HS-27A (cell line): ENCODE measurements at regions not wholly inside any gene's neighbourhood (a gene's known extent, or its start where the extent isn't known, plus 50 kb on each side); places are given as distances from the start of the nearest gene placed in this dataset.
"Not testable (repeated sequence)": the region's sequence is repeated elsewhere in the genome, so short reads cannot be mapped to it uniquely, and the experiment has no call there.

Experiments used
- DNase-seq: peaks from one replicate; pipeline ENCODE4 v3.0.0-alpha.2; 2012; ENCODE audit warnings: low read depth, missing footprints

DNA sequence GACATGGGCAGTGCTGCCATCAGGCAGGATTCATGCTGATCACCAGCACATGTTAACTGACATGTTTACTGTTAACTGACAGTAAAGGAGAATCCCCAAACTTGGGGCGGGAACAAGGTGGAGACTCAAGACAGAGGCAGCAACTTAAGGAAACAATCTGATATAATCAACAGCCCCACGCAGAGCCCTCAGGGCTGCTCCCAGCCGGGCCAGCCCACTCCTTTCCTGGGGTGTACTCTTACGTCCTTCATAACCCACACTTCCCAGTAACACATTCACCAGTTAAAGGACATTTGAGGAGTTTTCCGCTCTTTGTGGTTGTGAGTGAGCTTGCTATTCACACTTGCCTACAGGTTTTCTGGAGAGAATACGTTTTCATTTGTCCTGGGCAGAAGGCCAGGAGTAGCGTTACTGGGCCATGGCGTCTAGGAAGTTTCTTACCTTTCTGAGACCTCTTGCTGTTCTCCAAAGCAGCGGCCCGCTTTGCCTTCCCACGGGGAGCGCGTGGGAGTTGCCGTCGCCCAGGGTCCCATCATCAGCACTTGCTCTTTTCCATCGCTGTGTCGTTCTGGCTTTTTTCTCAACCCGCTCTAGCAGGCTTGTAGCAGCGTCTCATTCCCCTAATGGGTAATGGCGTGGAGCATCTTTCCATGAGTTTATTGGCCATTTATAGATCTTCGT, 56.4 kb downstream of the FOXF2 start:
- no peak for DNase-seq

GRCh38 chr6:1449896-1450295, 60.5 kb downstream of the FOXF2 start:
- DNase-seq, result no peak

DNA sequence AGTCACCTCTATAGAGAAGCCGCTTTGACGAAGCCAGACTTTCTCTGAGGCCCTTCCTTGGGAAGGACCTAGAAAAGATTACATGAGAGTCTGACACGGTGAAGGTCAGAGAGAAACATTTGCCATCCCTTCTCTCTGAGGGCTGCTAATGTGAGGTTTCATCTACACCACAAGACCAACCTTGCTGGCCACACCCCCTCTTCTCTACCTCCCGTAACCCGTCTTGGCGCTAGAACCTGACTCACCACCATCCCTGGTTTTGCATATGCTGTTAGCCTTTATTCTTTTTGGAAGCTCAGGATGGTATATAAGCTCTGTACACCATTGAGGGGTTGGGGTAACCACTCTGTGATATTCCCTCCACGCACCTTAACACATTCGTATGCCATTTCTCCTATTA, 63.6 kb downstream of the FOXF2 start:
- DNase-seq, result no peak

- not testable (repeated sequence) for DNase-seq
Observed at GRCh38 chr6:1456816-1457215, 67.4 kb downstream of the FOXF2 start.

DNA sequence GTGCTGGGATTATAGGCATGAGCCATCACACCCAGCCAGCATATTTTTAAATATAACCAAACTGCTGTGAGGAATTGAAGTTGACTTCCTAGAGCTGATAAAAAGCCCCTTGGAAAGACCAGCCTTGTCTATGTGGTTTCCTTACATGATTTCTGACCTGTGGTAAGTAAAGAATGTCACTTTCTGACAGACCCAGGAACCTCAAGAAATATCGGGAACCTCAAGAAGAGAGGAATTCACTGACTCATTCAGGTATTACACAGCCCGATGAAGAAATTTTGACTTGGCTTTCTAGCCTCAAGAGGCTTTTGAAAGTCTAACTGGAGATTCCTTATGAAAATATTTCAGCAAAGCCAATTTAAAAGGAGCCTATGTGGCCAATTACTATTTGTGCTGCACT, 71.8 kb downstream of the FOXF2 start:
- DNase-seq, result no peak

- DNase-seq, result no peak
Observed at GRCh38 chr6:1461736-1462135, 72.4 kb downstream of the FOXF2 start.

DNA sequence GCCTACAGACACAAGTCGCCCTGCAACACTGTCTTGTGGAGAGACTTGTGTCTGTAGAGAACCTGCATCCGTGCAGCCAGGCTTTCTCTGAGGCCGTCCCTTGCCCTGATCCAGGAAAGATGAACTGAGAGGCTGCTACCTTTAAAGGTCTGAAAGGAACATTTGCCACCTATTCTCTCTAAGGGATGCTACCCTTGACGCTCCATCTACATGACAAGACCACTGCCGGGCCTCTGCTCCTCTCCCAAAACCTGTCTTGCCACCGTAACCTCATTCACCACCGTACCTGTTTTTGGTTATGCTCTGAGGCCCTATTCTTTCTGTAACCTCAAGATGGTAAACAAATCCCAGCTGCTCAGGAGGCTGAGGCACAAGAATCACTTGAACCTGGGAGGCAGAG, 73.9 kb downstream of the FOXF2 start:
- no peak for DNase-seq

DNA sequence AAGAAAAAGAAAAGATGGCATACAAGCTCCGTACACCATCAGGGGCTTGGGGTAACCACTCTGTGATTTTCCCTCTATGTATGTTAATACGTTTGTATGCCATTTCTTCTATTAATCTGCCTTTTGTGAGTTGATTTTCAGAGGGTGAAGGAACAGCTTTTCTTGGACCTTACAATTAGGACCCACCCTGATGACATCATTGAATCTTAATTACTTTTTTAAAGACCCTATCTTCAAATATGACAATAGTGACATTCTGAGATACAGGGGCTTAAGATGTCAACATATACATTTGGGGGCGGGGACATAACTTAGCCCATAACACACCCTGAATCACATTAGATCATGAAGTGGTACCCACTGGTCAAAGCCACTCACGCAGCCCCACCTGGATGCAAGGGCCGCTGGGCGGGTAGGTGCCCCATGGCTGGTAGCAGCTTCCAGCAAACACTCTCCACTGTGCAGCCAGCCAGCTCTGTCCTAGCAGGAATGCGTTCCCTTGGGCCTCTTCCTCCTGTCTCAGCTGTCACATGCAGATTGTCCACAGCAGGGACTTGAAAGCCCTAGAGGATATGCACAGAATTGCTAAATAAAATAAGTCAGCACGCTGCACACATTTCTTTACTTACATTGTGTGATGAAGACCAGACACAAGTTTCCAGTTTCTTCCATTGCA, 74.5 kb downstream of the FOXF2 start:
- DNase-seq, result no peak

DNA sequence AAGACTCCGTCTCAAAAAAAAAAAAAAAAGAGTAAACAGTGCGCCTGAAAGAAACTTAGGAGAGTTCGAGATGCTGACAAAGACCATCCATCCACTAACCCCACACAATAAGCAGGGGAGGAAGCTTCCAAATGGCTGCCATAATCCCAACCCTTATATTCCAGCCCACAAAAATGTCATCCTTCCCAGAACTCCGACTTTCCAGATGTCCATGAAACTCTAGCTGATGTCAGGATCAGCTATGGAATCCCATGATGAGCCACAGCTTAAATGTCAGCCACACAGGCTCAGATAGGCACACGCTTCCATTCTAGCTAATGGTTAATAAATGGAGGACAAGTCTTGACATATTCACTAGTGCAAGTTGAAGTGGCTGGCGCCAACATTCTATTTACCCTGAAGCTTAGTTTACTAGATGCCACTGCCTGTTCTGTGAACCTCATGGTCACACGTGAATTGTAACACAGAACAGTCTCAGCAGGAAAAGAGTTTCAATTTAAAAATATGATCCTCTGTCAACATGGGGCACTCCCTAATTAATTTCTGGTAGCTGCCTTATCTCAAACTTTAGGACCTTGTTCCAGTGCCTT, 75.5 kb downstream of the FOXF2 start:
- no peak for DNase-seq

- no peak for DNase-seq
Observed at GRCh38 chr6:1468126-1468525, 78.8 kb downstream of the FOXF2 start.

GRCh38 chr6:1470040-1470439, 80.7 kb downstream of the FOXF2 start:
- DNase-seq, result no peak

GRCh38 chr6:1472643-1473042, 83.3 kb downstream of the FOXF2 start:
- no peak for DNase-seq

DNA sequence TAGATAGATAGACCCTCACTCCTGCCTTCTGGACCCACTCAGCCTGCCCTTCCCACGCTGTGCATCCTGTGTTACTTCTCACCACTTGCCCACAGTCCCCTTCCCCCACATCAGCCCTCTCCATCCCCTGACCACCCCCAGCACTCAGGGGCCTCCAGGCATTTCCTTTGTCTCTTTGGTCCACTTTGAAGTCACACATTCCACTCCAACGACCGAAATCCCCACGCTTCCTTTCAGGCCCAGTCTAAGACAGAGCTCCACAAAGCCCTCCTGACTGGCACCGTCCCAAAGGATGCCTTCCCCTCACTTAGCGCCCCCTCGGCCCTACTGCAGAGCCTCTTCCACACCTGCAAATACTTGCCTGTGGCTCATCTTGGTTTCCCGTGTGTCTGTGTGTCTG, 83.8 kb downstream of the FOXF2 start:
- no peak for DNase-seq

- no peak for DNase-seq
Observed at GRCh38 chr6:1473598-1473997, 84.2 kb downstream of the FOXF2 start.

DNA sequence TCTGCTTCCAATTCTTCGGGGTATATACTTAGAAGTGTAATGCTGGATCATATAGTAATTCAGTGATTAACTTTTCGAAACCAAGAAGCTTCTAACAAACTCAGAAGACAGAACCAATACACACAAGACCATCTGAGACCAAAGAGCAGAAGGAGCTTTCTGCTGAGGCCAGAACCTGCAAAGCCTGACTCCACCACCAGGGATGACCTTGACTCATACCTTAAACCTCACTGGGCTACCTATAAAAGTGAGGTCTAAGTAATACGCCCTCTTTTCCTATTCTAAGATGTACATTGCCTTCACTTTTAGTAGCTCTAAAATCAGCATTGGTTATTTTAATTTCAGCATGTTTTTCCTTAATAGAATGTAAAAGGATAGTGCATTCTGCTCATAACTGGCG, 84.8 kb downstream of the FOXF2 start:
- DNase-seq, result no peak

GRCh38 chr6:1475174-1475573, 85.8 kb downstream of the FOXF2 start:
- DNase-seq, result no peak

DNA sequence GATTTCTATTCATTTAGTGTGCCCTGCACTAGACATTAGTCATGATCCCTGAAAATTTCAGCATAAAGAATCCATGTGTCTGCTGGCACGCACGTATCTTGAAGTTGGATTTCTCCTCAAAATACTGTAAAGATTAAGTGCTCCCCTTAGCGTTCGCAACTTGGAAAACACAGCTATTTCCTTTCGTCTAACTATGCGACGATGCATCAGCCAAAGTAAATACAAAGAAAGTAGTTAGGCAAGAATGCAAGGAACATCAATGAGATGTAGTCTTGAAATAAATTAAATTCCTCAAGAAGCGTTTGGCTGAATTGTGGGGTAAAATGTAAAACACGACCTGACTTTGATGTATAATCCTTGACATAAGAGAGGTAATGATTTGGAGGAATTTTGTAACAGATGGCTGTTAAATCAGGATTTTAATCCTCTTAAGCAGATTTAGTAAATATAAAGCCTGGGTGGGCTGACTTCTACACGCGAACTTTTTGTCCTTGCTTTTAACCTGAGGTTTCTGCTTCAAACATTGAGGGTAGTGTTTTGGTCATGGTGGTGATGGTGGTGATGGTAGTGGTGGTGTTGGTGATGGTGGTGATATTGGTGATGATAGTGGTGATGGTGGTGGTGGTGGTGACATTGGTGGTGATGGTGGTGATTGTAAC, 88.2 kb downstream of the FOXF2 start:
- DNase-seq, result peak; percentile 57

DNA sequence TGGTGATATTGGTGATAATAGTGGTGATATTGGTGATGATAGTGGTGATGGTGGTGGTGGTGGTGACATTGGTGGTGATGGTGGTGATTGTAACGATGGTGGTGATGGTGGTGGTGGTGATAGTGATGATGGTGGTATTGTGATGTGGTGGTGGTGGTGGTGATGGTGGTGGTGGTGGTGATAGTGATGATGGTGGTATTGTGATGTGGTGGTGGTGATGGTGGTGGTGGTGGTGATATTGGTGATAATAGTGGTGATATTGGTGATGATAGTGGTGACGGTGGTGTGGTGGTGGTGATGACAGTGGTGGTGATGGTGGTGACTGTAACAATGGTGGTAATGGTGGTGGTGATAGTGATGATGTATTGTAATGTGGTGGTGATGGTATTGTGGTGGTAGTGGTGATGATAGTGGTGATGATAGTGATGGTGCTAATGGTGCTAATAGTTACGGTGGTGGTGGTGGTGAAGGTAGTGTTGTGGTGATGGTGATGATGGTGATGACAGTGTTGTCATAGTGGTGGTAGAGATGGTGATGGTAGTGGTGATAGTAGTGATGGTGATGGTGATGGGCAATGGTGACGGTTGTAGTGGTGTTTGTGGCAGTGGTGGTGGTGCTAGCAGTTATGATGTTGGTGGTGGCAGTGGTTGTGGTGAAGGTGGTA, 88.9 kb downstream of the FOXF2 start:
- DNase-seq, result not testable (repeated sequence)

GRCh38 chr6:1479095-1479494, 89.7 kb downstream of the FOXF2 start:
- DNase-seq, result no peak

DNA sequence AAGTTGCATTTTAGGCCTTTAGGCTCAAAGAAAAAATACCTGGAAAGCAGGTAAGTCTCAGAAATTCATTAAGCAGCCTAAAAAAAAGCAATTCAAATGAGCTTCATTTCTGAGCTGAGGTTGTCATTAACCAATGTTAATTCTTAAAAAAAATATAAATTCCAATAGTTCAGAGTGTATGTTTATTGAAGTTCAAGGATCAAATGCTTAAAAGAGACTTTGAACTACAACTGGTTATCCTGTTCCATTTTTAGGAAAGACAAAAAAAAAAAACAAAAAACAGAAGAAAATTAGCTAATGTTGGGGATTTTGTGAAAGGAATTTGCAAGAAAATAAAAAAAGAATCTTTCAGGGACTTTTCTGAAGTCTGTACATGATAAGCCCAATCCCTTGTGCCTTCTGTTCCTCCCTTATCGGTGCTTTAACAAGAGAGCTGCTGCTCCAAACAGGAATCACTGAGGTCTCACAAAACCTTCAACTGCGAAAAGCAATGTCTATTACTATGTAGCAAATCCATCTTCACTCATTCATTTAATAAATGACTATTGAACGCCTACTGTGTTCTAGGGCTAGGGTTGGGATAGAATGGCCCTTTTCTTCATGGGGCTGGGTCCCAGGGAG, 90.3 kb downstream of the FOXF2 start:
- no peak for DNase-seq

DNA sequence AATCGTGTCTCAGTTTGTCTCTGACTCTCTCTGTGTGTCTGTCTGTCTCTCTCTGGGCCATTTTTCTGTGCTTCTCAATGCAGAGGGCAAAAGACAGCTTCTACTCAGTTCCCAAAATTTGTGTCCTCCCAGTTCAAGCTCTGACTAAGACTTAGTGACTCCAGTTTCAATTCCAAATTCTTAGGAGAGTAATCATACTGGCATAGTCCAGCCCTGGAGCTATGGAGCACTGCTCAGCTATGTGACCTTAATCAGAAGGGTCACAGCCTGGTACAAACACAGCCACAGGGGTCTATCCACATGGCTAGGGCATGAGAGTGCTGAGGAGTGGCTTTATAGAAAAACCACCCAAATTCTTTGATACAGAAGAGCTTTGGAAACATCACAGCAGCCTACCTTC, 91.9 kb downstream of the FOXF2 start:
- peak; percentile 88 for DNase-seq
